KOPT-K1 (cell line): ENCODE measurements at regions not wholly inside any gene's neighbourhood (a gene's known extent, or its start where the extent isn't known, plus 50 kb on each side); places are given as distances from the start of the nearest gene placed in this dataset.
"Not testable (repeated sequence)": the region's sequence is repeated elsewhere in the genome, so short reads cannot be mapped to it uniquely, and the experiment has no call there.

Experiments used
- H3K27ac ChIP-seq: fragments of 200-600 bp; sonication (generic); 2 replicates; pipeline ENCODE4 v1.5.1; 2016; ENCODE audit warnings: antibody characterized with exemption, mild to moderate bottlenecking, low read depth, low read length; ENCODE audit not compliant: poor library complexity, severe bottlenecking
- H3K36me3 ChIP-seq: fragments of 200-600 bp; sonication (generic); 2 replicates; pipeline ENCODE4 v1.5.1; 2017; ENCODE audit warnings: antibody characterized with exemption, mild to moderate bottlenecking, low read length, moderate library complexity; ENCODE audit not compliant: insufficient read depth
- H3K9me3 ChIP-seq: fragments of 200-600 bp; sonication (generic); 2 replicates; pipeline ENCODE4 v1.5.1; 2017; ENCODE audit warnings: antibody characterized with exemption, low read length, mild to moderate bottlenecking; ENCODE audit not compliant: insufficient read depth, poor library complexity, severe bottlenecking

DNA sequence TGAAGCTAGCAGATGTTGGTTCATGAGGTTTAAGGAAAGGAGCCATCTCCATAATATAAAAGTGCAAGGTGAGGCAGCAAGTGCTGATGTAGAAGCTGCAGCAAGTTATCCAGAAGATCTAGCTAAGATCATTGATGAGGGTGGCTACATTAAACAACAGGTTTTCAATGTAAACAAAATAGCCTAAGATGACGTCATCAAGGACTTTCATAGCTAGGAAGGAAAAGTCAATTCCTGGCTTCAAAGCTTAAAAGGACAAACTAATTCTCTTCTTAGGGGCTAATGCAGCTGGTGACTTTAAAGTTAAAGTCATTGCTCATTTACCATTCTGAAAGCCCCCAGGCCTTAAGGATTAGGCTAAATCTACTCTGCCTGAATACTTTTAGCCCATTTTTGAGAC lies 141.9 kb downstream of the MID1IP1 start:
- Histone ChIP-seq H3K27ac (no peak overlapping the region), H3K9me3 (no peaks in the 10 kb centered on the region), H3K36me3 (no peaks in the 10 kb centered on the region)

- Histone ChIP-seq H3K9me3 (no peaks in the 10 kb centered on the region), H3K27ac (no peak overlapping the region), H3K36me3 (no peaks in the 10 kb centered on the region)
Observed at GRCh38 chrX:38948046-38948445, 146.8 kb downstream of the MID1IP1 start.

DNA sequence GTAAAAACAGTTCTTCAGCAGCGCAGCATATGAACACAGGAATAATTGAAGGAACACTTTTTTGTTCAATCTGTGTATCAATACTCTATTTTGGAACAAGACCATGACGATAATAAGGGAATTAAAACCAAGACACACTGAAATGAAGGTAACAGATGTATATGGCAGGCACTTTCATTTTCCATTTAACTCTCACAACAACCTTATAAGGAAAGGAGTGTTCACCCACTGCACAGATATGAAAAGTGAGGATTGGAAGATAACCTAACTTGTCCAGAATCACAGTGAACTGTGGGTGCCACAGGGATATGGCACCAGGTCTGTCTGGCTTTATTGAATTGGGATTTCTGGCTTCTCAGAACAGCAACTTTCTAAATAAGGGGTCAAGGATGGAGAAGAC lies 153.3 kb downstream of the MID1IP1 start:
- no peak overlapping the region for H3K27ac ChIP-seq
- no peaks in the 10 kb centered on the region for H3K36me3 ChIP-seq
- H3K9me3 ChIP-seq, result no peaks in the 10 kb centered on the region

- H3K9me3 ChIP-seq, result peaks cover 12% of the 10 kb centered on the region
- H3K36me3 ChIP-seq, result no peaks in the 10 kb centered on the region
- no peak overlapping the region for H3K27ac ChIP-seq
Observed at GRCh38 chrX:38959736-38960135, 158.5 kb downstream of the MID1IP1 start.

- Histone ChIP-seq H3K9me3 (peaks cover 12% of the 10 kb centered on the region), H3K36me3 (no peaks in the 10 kb centered on the region), H3K27ac (no peak overlapping the region)
Observed at GRCh38 chrX:38960137-38960536, 158.9 kb downstream of the MID1IP1 start.

- no peak overlapping the region for H3K27ac ChIP-seq
- no peaks in the 10 kb centered on the region for H3K36me3 ChIP-seq
- peaks cover 12% of the 10 kb centered on the region for H3K9me3 ChIP-seq
Observed at GRCh38 chrX:38961936-38962335, 160.7 kb downstream of the MID1IP1 start.

DNA sequence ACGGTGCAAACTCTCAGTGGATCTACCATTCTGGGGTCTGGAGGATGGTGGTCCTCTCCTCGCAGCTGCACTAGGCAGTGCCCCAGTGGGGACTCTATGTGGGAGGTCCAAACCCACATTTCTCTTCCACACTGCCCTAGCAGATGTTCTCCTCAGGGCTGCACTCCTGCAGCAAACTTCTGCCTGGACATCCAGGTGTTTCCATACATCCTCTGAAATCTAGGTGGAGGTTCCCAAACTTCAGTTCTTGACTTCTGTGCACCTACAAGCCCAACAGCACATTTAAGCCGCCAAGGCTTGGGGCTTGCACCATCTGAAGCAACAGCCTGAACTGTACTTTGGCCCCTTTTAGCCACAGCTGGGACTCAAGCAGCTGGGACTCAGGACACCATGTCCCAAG lies 162.0 kb downstream of the MID1IP1 start:
- not testable (repeated sequence) for H3K27ac ChIP-seq, H3K36me3 ChIP-seq
- H3K9me3 ChIP-seq, result peaks cover 12% of the 10 kb centered on the region

DNA sequence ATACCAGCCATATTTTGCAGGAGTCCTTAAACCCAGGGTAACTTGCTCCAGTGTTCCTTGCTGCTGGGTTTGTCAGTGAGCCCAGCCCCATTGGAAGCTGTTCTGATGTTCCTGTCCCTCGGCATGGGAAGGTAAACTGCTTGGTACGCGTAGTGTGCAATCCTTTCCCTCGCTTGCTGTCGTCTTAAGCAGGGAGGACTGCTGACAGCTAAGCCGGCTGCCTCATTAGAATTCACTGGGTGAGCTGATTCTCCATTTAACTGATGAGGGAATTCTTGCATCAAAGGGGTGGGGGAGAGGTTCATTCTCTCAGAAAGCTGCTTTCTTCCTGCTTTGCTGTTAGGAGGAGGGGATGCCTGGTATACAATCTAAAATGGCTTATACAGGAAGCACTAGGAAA lies 164.6 kb downstream of the MID1IP1 start:
- H3K36me3 ChIP-seq, result no peaks in the 10 kb centered on the region
- no peak overlapping the region for H3K27ac ChIP-seq
- peaks cover 12% of the 10 kb centered on the region for H3K9me3 ChIP-seq

DNA sequence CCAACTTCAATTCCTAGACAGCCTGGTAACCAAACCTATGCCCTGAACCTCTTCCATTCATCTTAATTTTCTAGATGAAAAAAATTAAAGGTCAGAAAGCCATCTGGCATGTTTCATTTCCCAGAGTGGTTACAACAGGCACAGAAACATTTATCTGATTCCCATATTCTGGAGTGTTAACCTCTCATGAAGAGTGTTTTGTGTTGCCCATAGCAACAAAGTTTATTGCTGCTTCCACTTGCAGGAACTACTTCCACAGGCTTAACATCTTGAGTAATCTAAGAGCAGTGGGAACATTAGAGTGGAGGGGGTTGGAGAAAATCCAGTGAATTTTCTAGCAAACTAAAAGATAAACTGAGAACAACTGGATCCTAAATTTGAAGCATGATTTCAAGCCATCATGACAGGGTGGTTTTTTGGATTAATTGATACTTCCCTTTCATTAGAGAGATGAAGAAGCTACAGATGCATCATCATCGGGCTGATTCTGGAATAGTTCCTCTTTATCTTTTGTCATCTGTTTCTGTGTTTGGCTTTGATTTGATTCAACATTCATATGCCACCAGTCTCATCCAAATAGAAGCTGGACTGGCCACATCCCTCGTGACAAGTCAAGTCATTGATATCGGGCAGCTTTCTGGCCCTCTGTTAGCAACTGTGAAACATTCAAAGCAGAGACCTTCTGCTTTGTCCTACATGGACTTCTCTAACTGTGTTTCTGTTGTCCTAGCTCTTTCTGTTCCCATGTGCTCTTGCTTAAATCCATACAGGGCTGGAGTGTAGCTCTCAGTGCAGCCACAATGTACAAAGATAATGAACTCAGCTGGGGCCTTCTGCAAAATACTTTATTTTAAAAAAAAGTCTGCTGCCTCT lies 167.3 kb downstream of the MID1IP1 start:
- Histone ChIP-seq H3K27ac (no peak overlapping the region), H3K9me3 (peaks cover 1% of the 10 kb centered on the region), H3K36me3 (no peaks in the 10 kb centered on the region)

GRCh38 chrX:38970074-38970473 lies 168.8 kb downstream of the MID1IP1 start:
- no peak overlapping the region for H3K27ac ChIP-seq
- H3K36me3 ChIP-seq, result no peaks in the 10 kb centered on the region
- H3K9me3 ChIP-seq, result no peaks in the 10 kb centered on the region

DNA sequence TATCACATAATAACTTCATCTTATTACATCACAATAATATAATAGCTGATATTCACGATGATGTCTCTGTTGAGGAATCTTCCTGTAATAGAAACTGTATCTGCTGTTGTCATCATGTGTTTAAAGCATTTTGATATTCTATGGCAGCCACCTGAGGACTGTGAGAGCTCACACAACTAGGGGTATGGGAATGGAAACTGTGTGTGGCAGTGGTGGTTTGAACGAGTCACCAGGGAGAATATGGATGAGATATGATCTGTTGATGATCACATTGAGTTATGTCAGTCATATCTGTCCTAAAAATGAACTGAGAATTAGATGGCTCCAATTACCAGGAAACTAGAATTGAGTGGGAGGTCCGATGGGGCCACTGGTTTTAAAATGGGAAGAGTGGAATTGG lies 169.6 kb downstream of the MID1IP1 start:
- no peaks in the 10 kb centered on the region for H3K9me3 ChIP-seq
- H3K27ac ChIP-seq, result no peak overlapping the region
- H3K36me3 ChIP-seq, result no peaks in the 10 kb centered on the region

- no peaks in the 10 kb centered on the region for H3K9me3 ChIP-seq
- no peaks in the 10 kb centered on the region for H3K36me3 ChIP-seq
- no peak overlapping the region for H3K27ac ChIP-seq
Observed at GRCh38 chrX:38973322-38973721, 172.1 kb downstream of the MID1IP1 start.

- Histone ChIP-seq H3K9me3 (no peaks in the 10 kb centered on the region), H3K36me3 (no peaks in the 10 kb centered on the region), H3K27ac (no peak overlapping the region)
Observed at GRCh38 chrX:38974542-38974941, 173.3 kb downstream of the MID1IP1 start.

DNA sequence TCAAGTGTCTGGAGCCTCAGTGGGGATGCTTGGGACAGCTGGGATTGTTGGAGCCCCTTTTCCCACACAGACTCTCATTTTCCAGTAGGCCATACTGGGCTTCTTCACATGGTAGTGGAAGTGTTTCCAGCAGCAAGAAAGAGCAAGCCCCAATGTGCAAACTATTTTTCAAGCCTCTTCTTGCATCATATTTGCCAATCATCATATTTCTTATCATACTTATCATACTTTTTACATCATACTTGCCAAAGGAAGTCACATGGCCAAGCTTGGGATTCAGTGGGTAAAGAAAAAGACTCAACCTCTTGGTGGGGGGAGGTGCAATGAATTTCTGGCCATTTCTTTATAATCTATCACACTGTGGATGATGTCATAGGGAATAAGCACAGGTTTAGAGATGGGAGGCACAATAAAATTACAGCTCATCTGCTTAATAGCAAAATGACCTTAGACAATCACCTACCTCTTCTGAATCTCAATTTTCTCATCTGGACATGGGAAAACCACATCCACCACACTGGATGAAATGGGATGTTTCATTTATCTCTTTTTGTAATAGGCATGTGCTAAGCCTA lies 174.2 kb downstream of the MID1IP1 start:
- Histone ChIP-seq H3K9me3 (no peaks in the 10 kb centered on the region), H3K27ac (no peak overlapping the region), H3K36me3 (no peaks in the 10 kb centered on the region)

GRCh38 chrX:38982370-38982769 lies 181.1 kb downstream of the MID1IP1 start:
- no peak overlapping the region for H3K27ac ChIP-seq
- no peaks in the 10 kb centered on the region for H3K9me3 ChIP-seq
- no peaks in the 10 kb centered on the region for H3K36me3 ChIP-seq

DNA sequence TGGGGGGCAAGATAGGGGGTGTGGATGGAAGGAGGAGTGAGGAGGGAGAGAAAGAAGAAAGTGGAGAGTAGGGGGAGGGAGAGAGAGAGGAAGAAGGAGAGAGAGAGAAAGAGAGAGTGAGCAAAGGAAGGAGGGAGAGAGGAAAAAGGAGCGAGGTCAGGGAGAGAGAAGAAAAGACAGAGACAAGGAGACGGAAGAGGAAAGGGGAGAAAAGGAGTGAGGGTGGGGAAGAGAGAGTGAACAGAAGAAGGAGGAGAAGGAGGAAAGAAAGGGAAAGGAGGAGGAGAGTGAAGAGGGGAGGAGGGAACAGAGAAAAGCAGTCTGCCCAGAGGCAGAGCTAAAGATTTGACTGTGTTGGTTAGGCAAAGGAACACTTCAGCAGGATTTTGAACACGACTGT lies 181.6 kb downstream of the MID1IP1 start:
- no peak overlapping the region for H3K27ac ChIP-seq
- H3K9me3 ChIP-seq, result no peaks in the 10 kb centered on the region

More for the DNA sequence above, 181.6 kb downstream of the MID1IP1 start:
- no peaks in the 10 kb centered on the region for H3K36me3 ChIP-seq
